SK-N-MC (cell line): ENCODE measurements at regions not wholly inside any gene's neighbourhood (a gene's known extent, or its start where the extent isn't known, plus 50 kb on each side); places are given as distances from the start of the nearest gene placed in this dataset.

Experiments
- EZH2 ChIP-seq: fragments of 200-600 bp; sonication (generic); IDR thresholded peaks from one replicate; pipeline ENCODE4 v1.6.1; 2017; ENCODE audit warnings: antibody characterized with exemption
- POLR2AphosphoS5 ChIP-seq: IDR thresholded peaks from 2 replicates; pipeline ENCODE4 v1.6.1; 2012; ENCODE audit warnings: mild to moderate bottlenecking, low read depth, low read length, borderline replicate concordance

DNA sequence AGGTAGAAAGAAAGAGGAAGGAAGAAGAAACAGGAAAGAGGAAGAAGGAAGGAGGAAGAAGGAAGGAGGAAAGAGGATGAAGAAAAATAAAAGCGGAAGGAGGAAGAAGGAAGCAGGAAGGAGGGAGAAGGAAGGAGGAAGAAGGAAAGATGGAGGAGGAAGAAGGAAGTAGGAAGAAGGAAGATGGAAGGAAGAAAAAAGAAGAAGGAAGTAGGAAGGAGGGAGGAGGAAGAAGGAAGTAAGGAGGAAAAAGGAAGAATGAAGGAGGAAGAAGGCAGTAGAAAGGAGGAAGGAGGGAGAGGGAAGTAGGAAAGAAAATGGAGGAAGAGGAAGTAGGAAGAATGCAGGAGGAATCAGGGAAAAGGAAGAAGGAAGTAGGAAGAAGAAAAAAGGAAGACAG, 191.1 kb upstream of the TBL1X start:
- TF ChIP-seq POLR2AphosphoS5 (no peak), EZH2 (no peak)
